Stimulated activated naive B cell treated with anti-CD40 and anti-IgM and Interleukin-4, amounts not matched to agents 10 μg/mL and 1 μg/mL and 100 μg/mL, for 72 hours (primary cell): ENCODE measurements at regions not wholly inside any gene's neighbourhood (a gene's known extent, or its start where the extent isn't known, plus 50 kb on each side); places are given as distances from the start of the nearest gene placed in this dataset.

Source experiments
- ATAC-seq, 2 donors: fragments of 150-1000 bp; cut with Tn5 transposase; replicated peaks; 2 replicates each; pipeline ENCODE4 v1.10.0; 2021; ENCODE audit warnings: moderate library complexity in 1 of 2
- DNase-seq: peaks from one replicate; pipeline ENCODE4 v3.0.0; 2021
- H3K27ac Mint-ChIP-seq: one replicate; pipeline ENCODE4 v1.8.0; 2022; ENCODE audit warnings: mild to moderate bottlenecking, mixed read lengths
- H3K27me3 Mint-ChIP-seq, 2 donors: one replicate each; pipeline ENCODE4 v1.8.0; 2022; ENCODE audit warnings: mixed read lengths in 2 of 2
- H3K36me3 Mint-ChIP-seq, 2 donors: one replicate each; pipeline ENCODE4 v1.8.0; 2022; ENCODE audit warnings: mixed read lengths in 2 of 2, mild to moderate bottlenecking in 1 of 2
- H3K4me1 Mint-ChIP-seq, 2 donors: one replicate each; pipeline ENCODE4 v1.8.0; 2022; ENCODE audit warnings: mixed read lengths in 2 of 2, mild to moderate bottlenecking in 1 of 2
- H3K4me3 Mint-ChIP-seq, 2 donors: one replicate each; pipeline ENCODE4 v1.8.0; 2022; ENCODE audit warnings: mild to moderate bottlenecking in 2 of 2, mixed read lengths in 2 of 2, moderate library complexity in 1 of 2
- H3K9me3 Mint-ChIP-seq, 2 donors: one replicate each; pipeline ENCODE4 v1.8.0; 2022; ENCODE audit warnings: mixed read lengths in 2 of 2, mild to moderate bottlenecking in 1 of 2

DNA sequence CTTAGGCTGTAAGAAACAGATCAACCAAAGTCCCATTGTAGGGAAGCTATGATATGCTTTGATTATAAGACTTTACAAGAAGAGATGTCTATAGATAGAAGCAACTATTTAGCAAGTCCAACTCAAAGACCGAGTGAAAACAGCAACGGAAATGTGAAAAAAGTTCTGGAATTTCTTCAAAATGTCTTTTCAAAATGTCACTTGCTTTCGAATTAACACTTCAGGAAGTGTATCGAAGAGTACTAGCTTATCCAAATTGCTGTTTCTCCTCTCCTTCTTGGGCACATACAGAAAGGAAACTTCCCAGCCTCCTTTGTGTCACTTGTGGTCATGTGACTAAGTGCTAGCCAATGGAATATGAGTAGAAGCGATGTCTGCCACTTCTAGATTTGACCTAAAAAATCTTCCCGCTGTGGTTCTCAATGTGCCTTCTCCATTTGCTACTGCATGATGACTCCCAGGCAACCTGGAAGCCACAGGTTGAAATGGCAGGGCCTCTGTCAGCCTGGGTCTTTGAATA is 89.9 kb downstream of the TSEN15 start:
- Mint-ChIP-seq H3K27ac (no peak overlapping the region), H3K4me3 (no peak overlapping the region), H3K36me3 (peaks cover 2 to 4% of the 10 kb centered on the region in 2 donors), H3K9me3 (peaks cover 3 to 4% of the 10 kb centered on the region in 2 donors), H3K4me1 (no peaks in the 10 kb centered on the region), H3K27me3 (peaks cover 4 to 6% of the 10 kb centered on the region in 2 donors)
- DNase-seq = no peak
- ATAC-seq = no peak

- no peaks in the 10 kb centered on the region for H3K36me3 Mint-ChIP-seq
- H3K4me1 Mint-ChIP-seq = no peaks in the 10 kb centered on the region
- H3K9me3 Mint-ChIP-seq = peaks cover 0 to 2% of the 10 kb centered on the region in 2 donors
- DNase-seq = no peak
- H3K27ac Mint-ChIP-seq = no peak overlapping the region
- H3K27me3 Mint-ChIP-seq = peaks cover 9 to 12% of the 10 kb centered on the region in 2 donors
- no peak for ATAC-seq
- no peak overlapping the region for H3K4me3 Mint-ChIP-seq
These were observed 91.9 kb downstream of the TSEN15 start for GRCh38 chr1:184143449-184143848.

DNA sequence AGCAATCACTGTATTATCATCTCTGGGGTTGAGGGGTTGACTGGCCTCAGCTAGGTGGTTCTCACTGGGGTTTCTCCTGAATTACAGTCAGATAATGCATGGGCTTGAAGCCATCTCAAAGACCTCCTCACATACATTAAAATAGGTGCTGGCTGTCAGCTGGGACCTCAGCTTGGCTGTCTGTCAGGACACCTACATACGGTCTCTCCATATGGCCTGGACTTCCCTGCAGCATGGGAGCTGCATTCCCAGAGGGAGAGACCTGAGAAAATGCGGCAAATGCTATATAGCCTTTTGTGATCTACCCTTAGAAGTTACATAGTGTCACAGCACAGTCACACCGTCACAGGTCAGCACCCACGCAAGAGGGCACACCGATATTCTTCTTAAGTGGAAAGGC is 93.6 kb downstream of the TSEN15 start:
- ATAC-seq = no peak
- no peak overlapping the region for H3K27ac Mint-ChIP-seq
- H3K36me3 Mint-ChIP-seq = no peaks in the 10 kb centered on the region
- no peaks in the 10 kb centered on the region for H3K4me1 Mint-ChIP-seq
- H3K27me3 Mint-ChIP-seq = peaks cover 9 to 12% of the 10 kb centered on the region in 2 donors
- no peak overlapping the region for H3K4me3 Mint-ChIP-seq
- peaks cover 0 to 2% of the 10 kb centered on the region in 2 donors for H3K9me3 Mint-ChIP-seq
- DNase-seq = no peak

- peaks cover 10 to 13% of the 10 kb centered on the region in 2 donors for H3K27me3 Mint-ChIP-seq
These were observed 94.7 kb downstream of the TSEN15 start for GRCh38 chr1:184146202-184146601.

GRCh38 chr1:184150776-184151531 is 99.4 kb downstream of the TSEN15 start:
- no peak overlapping the region for H3K4me3 Mint-ChIP-seq
- no peak overlapping the region for H3K27ac Mint-ChIP-seq
- ATAC-seq = no peak
- no peaks in the 10 kb centered on the region for H3K36me3 Mint-ChIP-seq
- H3K27me3 Mint-ChIP-seq = peaks cover 36 to 40% of the 10 kb centered on the region in 2 donors
- peaks cover 3 to 12% of the 10 kb centered on the region in 2 donors for H3K4me1 Mint-ChIP-seq
- peaks cover 0 to 2% of the 10 kb centered on the region in 2 donors for H3K9me3 Mint-ChIP-seq
- no peak for DNase-seq

More at GRCh38 chr1:184146202-184146601, 94.7 kb downstream of the TSEN15 start:
- ATAC-seq (no peak), DNase-seq (no peak)
- Mint-ChIP-seq H3K4me1 (no peaks in the 10 kb centered on the region), H3K36me3 (no peaks in the 10 kb centered on the region), H3K4me3 (no peak overlapping the region), H3K27ac (no peak overlapping the region), H3K9me3 (peaks cover 0 to 2% of the 10 kb centered on the region in 2 donors)

- peak overlapping the region; percentile 45 to 74 for H3K4me3 Mint-ChIP-seq
- H3K27me3 Mint-ChIP-seq = peaks cover 30 to 34% of the 10 kb centered on the region in 2 donors
- peak overlapping the region; percentile 34 for H3K27ac Mint-ChIP-seq
- no peaks in the 10 kb centered on the region for H3K36me3 Mint-ChIP-seq
- ATAC-seq = no peak
- H3K4me1 Mint-ChIP-seq = peaks cover 3 to 12% of the 10 kb centered on the region in 2 donors
- no peak for DNase-seq
- no peaks in the 10 kb centered on the region for H3K9me3 Mint-ChIP-seq
These were observed 100.9 kb downstream of the TSEN15 start for GRCh38 chr1:184152434-184152898.

- Mint-ChIP-seq H3K4me3 (peak overlapping the region in 1 of 2 donors; percentile 74), H3K27me3 (peaks cover 30 to 34% of the 10 kb centered on the region in 2 donors), H3K4me1 (peaks cover 3 to 12% of the 10 kb centered on the region in 2 donors), H3K36me3 (no peaks in the 10 kb centered on the region), H3K9me3 (no peaks in the 10 kb centered on the region), H3K27ac (peak overlapping the region; percentile 34)
- ATAC-seq = no peak
- DNase-seq = no peak
These were observed 101.4 kb downstream of the TSEN15 start for GRCh38 chr1:184152974-184153373.

GRCh38 chr1:184153731-184154130 is 102.2 kb downstream of the TSEN15 start:
- Mint-ChIP-seq H3K4me3 (no peak overlapping the region), H3K27me3 (peaks cover 30 to 34% of the 10 kb centered on the region in 2 donors), H3K27ac (no peak overlapping the region), H3K4me1 (peaks cover 3 to 12% of the 10 kb centered on the region in 2 donors), H3K36me3 (no peaks in the 10 kb centered on the region), H3K9me3 (no peaks in the 10 kb centered on the region)
- ATAC-seq = no peak
- no peak for DNase-seq

GRCh38 chr1:184156521-184157393 is 105.2 kb downstream of the TSEN15 start:
- H3K27me3 Mint-ChIP-seq = peaks cover 24 to 27% of the 10 kb centered on the region in 2 donors
- ATAC-seq (no peak), DNase-seq (no peak)

DNA sequence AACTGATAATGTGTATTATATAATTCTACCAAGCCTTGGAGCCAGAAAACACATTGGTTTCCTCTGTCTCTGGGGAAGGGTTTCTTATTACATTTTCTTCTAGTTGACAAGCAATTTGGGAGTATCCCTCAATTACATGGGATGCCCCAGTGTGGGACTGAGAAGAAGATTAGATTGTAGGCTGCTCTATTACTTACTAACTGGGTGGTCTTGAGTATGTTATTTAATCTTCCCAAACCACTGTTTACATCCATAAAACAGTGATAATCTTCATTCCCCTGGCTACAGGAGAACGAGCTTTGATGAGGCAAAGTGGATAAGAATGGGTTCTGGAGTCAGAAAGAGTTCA is 105.8 kb downstream of the TSEN15 start:
- no peaks in the 10 kb centered on the region for H3K9me3 Mint-ChIP-seq
- H3K36me3 Mint-ChIP-seq = no peaks in the 10 kb centered on the region
- no peak for DNase-seq
- H3K27ac Mint-ChIP-seq = no peak overlapping the region
- no peak overlapping the region for H3K4me3 Mint-ChIP-seq
- H3K27me3 Mint-ChIP-seq = peaks cover 21 to 22% of the 10 kb centered on the region in 2 donors
- ATAC-seq = no peak
- H3K4me1 Mint-ChIP-seq = peaks cover 3 to 10% of the 10 kb centered on the region in 2 donors

More at GRCh38 chr1:184156521-184157393, 105.2 kb downstream of the TSEN15 start:
- Mint-ChIP-seq H3K4me3 (no peak overlapping the region), H3K27ac (no peak overlapping the region), H3K4me1 (peaks cover 3 to 12% of the 10 kb centered on the region in 2 donors), H3K36me3 (no peaks in the 10 kb centered on the region), H3K9me3 (no peaks in the 10 kb centered on the region)

GRCh38 chr1:184158896-184159681 is 107.6 kb downstream of the TSEN15 start:
- Mint-ChIP-seq H3K27ac (no peak overlapping the region), H3K4me1 (peaks cover 0 to 1% of the 10 kb centered on the region in 2 donors), H3K9me3 (no peaks in the 10 kb centered on the region), H3K27me3 (peaks cover 5 to 6% of the 10 kb centered on the region in 2 donors), H3K4me3 (no peak overlapping the region), H3K36me3 (no peaks in the 10 kb centered on the region)
- DNase-seq = no peak
- no peak for ATAC-seq

DNA sequence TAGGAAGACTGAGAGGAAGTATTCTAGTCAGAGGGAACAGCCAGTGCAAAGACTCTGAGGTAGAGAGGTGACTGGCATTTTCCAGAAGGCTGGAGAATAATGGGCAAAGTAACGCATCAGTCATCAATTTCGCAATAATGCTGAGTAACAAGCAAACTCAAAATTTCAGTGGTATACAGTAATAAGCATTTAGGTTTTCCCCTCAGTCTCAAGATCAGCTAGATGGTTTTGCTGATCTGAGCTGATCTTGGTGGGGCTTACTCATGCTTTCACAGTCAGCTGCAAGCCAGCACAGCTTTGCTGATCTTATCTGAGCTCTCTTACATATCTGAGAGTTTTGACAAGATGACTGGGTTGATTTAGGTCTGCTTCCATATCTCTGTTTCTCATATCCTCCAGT is 108.7 kb downstream of the TSEN15 start:
- Mint-ChIP-seq H3K4me1 (peaks cover 2 to 3% of the 10 kb centered on the region in 2 donors), H3K9me3 (no peaks in the 10 kb centered on the region), H3K27me3 (no peaks in the 10 kb centered on the region), H3K27ac (no peak overlapping the region), H3K4me3 (no peak overlapping the region), H3K36me3 (no peaks in the 10 kb centered on the region)
- DNase-seq = no peak
- ATAC-seq = peak in 1 of 2 donors; percentile 33

- no peak for DNase-seq
- H3K27me3 Mint-ChIP-seq = no peaks in the 10 kb centered on the region
- peak in 1 of 2 donors; percentile 20 for ATAC-seq
- peaks cover 5 to 6% of the 10 kb centered on the region in 2 donors for H3K4me1 Mint-ChIP-seq
- no peak overlapping the region for H3K27ac Mint-ChIP-seq
- no peaks in the 10 kb centered on the region for H3K36me3 Mint-ChIP-seq
- no peak overlapping the region for H3K4me3 Mint-ChIP-seq
- no peaks in the 10 kb centered on the region for H3K9me3 Mint-ChIP-seq
These were observed 109.7 kb downstream of the TSEN15 start for GRCh38 chr1:184161071-184161698.
